GM21526 (cell line): ENCODE measurements at regions not wholly inside any gene's neighbourhood (a gene's known extent, or its start where the extent isn't known, plus 50 kb on each side); places are given as distances from the start of the nearest gene placed in this dataset.

ENCODE experiments used
- ATAC-seq: cut with Tn5 transposase; IDR thresholded peaks from one replicate; pipeline ENCODE4 v1.9.1; 2021; ENCODE audit warnings: moderate library complexity; ENCODE audit not compliant: unreplicated experiment, low FRiP score

GRCh38 chr10:112000466-112000865, 183.1 kb downstream of the GPAM start:
- ATAC-seq, result no peak

- no peak for ATAC-seq
Observed at GRCh38 chr10:112002206-112002605, 181.4 kb downstream of the GPAM start.

GRCh38 chr10:112004075-112004474, 179.5 kb downstream of the GPAM start:
- ATAC-seq, result no peak

- no peak for ATAC-seq
Observed at GRCh38 chr10:112005044-112005443, 178.5 kb downstream of the GPAM start.

- no peak for ATAC-seq
Observed at GRCh38 chr10:112006407-112006806, 177.2 kb downstream of the GPAM start.

- ATAC-seq, result no peak
Observed at GRCh38 chr10:112006831-112007230, 176.7 kb downstream of the GPAM start.

GRCh38 chr10:112022196-112022595, 161.4 kb downstream of the GPAM start:
- no peak for ATAC-seq

- no peak for ATAC-seq
Observed at GRCh38 chr10:112024079-112024478, 159.5 kb downstream of the GPAM start.

- no peak for ATAC-seq
Observed at GRCh38 chr10:112025228-112025627, 158.3 kb downstream of the GPAM start.

GRCh38 chr10:112026438-112026837, 157.1 kb downstream of the GPAM start:
- no peak for ATAC-seq

GRCh38 chr10:112027731-112028280, 155.8 kb downstream of the GPAM start:
- no peak for ATAC-seq

- no peak for ATAC-seq
Observed at GRCh38 chr10:112030431-112030830, 153.1 kb downstream of the GPAM start.

- ATAC-seq, result no peak
Observed at GRCh38 chr10:112039823-112040222, 143.7 kb downstream of the GPAM start.

- ATAC-seq, result no peak
Observed at GRCh38 chr10:112040696-112041095, 142.9 kb downstream of the GPAM start.

GRCh38 chr10:112045938-112046337, 137.6 kb downstream of the GPAM start:
- no peak for ATAC-seq

GRCh38 chr10:112047674-112048073, 135.9 kb downstream of the GPAM start:
- ATAC-seq, result no peak

- ATAC-seq, result no peak
Observed at GRCh38 chr10:112052166-112052565, 131.4 kb downstream of the GPAM start.

- ATAC-seq, result no peak
Observed at GRCh38 chr10:112053895-112054294, 129.7 kb downstream of the GPAM start.

GRCh38 chr10:112054516-112054915, 129.0 kb downstream of the GPAM start:
- ATAC-seq, result no peak

GRCh38 chr10:112057072-112057471, 126.5 kb downstream of the GPAM start:
- ATAC-seq, result no peak

- ATAC-seq, result no peak
Observed at GRCh38 chr10:112059220-112059619, 124.3 kb downstream of the GPAM start.

- no peak for ATAC-seq
Observed at GRCh38 chr10:112071596-112072133, 111.9 kb downstream of the GPAM start.

GRCh38 chr10:112078003-112078402, 105.6 kb downstream of the GPAM start:
- ATAC-seq, result no peak
